KMS-11 (cell line): ENCODE measurements at regions not wholly inside any gene's neighbourhood (a gene's known extent, or its start where the extent isn't known, plus 50 kb on each side); places are given as distances from the start of the nearest gene placed in this dataset.

Source experiments
- H2AFZ ChIP-seq: fragments of 200-600 bp; sonication (generic); 2 replicates; pipeline ENCODE4 v1.6.1; 2016; ENCODE audit warnings: antibody characterized with exemption, mixed run types, low read depth
- H3K27ac ChIP-seq: fragments of 200-600 bp; sonication (generic); 2 replicates; pipeline ENCODE4 v1.6.1; 2016; ENCODE audit warnings: mild to moderate bottlenecking, mixed run types
- H3K27me3 ChIP-seq: fragments of 200-600 bp; sonication (generic); 2 replicates; pipeline ENCODE4 v1.6.1; 2017; ENCODE audit warnings: mild to moderate bottlenecking, low read depth, mixed run types, moderate library complexity; ENCODE audit not compliant: insufficient read depth
- H3K36me3 ChIP-seq: fragments of 200-600 bp; sonication (generic); 2 replicates; pipeline ENCODE4 v1.6.1; 2017; ENCODE audit warnings: mild to moderate bottlenecking, mixed run types; ENCODE audit not compliant: insufficient read depth
- H3K4me1 ChIP-seq: fragments of 200-600 bp; sonication (generic); 2 replicates; pipeline ENCODE4 v1.6.1; 2016; ENCODE audit warnings: mild to moderate bottlenecking, low read depth, mixed run types; ENCODE audit not compliant: poor library complexity, severe bottlenecking
- H3K4me2 ChIP-seq: fragments of 200-600 bp; sonication (generic); 2 replicates; pipeline ENCODE4 v1.7.0; 2016; ENCODE audit warnings: mild to moderate bottlenecking, mixed run types
- H3K4me3 ChIP-seq: fragments of 200-600 bp; sonication (generic); IDR thresholded peaks from 2 replicates; pipeline ENCODE4 v1.6.1; 2017; ENCODE audit warnings: low read depth, low read length, mixed read lengths; ENCODE audit not compliant: insufficient read depth
- H3K79me2 ChIP-seq: fragments of 200-600 bp; sonication (generic); 2 replicates; pipeline ENCODE4 v1.6.1; 2016; ENCODE audit warnings: low read depth, mixed run types; ENCODE audit not compliant: insufficient read depth
- H3K9ac ChIP-seq: fragments of 200-600 bp; sonication (generic); 2 replicates; pipeline ENCODE4 v1.6.1; 2016; ENCODE audit warnings: mild to moderate bottlenecking, mixed run types
- H4K20me1 ChIP-seq: fragments of 200-600 bp; sonication (generic); 2 replicates; pipeline ENCODE4 v1.6.1; 2016; ENCODE audit warnings: mild to moderate bottlenecking, mixed run types; ENCODE audit not compliant: insufficient read depth
- TF ChIP-seq, protein P1 (sequence below): fragments of 200-600 bp; sonication (generic); conservative IDR thresholded peaks from 2 replicates; pipeline ENCODE4 v1.6.1; 2017; ENCODE audit warnings: low read depth, mild to moderate bottlenecking, antibody characterized with exemption, low read length, moderate library complexity, mixed read lengths

GRCh38 chr21:43343992-43344886, 82.7 kb downstream of the SIK1 start:
- TF ChIP-seq, protein P1, sequence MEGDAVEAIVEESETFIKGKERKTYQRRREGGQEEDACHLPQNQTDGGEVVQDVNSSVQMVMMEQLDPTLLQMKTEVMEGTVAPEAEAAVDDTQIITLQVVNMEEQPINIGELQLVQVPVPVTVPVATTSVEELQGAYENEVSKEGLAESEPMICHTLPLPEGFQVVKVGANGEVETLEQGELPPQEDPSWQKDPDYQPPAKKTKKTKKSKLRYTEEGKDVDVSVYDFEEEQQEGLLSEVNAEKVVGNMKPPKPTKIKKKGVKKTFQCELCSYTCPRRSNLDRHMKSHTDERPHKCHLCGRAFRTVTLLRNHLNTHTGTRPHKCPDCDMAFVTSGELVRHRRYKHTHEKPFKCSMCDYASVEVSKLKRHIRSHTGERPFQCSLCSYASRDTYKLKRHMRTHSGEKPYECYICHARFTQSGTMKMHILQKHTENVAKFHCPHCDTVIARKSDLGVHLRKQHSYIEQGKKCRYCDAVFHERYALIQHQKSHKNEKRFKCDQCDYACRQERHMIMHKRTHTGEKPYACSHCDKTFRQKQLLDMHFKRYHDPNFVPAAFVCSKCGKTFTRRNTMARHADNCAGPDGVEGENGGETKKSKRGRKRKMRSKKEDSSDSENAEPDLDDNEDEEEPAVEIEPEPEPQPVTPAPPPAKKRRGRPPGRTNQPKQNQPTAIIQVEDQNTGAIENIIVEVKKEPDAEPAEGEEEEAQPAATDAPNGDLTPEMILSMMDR: no peak
- Histone ChIP-seq H3K4me3 (no peak overlapping the region), H2AFZ (no peak overlapping the region), H3K9ac (no peak overlapping the region), H3K4me2 (no peak overlapping the region), H3K27ac (no peak overlapping the region), H3K4me1 (no peaks in the 10 kb centered on the region), H3K36me3 (no peaks in the 10 kb centered on the region), H4K20me1 (no peaks in the 10 kb centered on the region), H3K79me2 (no peaks in the 10 kb centered on the region), H3K27me3 (no peaks in the 10 kb centered on the region)

GRCh38 chr21:43343095-43343991, 83.6 kb downstream of the SIK1 start:
- Histone ChIP-seq H3K27ac (no peak overlapping the region), H3K4me1 (no peaks in the 10 kb centered on the region), H3K4me3 (no peak overlapping the region), H4K20me1 (no peaks in the 10 kb centered on the region), H2AFZ (no peak overlapping the region), H3K27me3 (no peaks in the 10 kb centered on the region), H3K4me2 (no peak overlapping the region), H3K79me2 (no peaks in the 10 kb centered on the region), H3K9ac (no peak overlapping the region), H3K36me3 (no peaks in the 10 kb centered on the region)
- TF ChIP-seq, protein P1: no peak

DNA sequence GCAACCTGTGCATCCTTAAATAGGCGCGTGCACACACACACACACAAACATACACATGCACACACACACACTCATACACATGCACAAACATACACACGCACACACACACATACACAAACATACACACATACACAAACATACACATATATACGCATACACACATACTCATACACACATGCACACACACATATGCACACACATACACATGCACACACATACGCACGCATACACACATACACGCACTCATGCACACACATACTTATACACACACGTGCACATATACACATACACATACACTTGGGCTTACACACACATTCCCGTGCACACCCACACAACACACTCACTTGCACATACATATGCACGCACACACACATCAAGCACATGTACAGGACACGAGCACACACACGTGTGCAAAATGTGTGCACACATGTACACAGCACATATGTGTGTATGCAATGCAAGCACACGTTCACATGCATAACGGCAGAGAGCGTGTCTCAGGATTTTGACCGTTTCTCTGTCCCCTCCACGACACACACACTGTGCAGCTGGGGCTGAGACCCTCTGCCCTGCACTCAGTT, 84.5 kb downstream of the SIK1 start:
- H3K4me1 ChIP-seq: no peaks in the 10 kb centered on the region
- H4K20me1 ChIP-seq: no peaks in the 10 kb centered on the region
- no peaks in the 10 kb centered on the region for H3K27me3 ChIP-seq
- H3K36me3 ChIP-seq: no peaks in the 10 kb centered on the region
- H3K9ac ChIP-seq: no peak overlapping the region
- H3K4me3 ChIP-seq: no peak overlapping the region
- H2AFZ ChIP-seq: no peak overlapping the region
- TF ChIP-seq, protein P1: no peak
- H3K4me2 ChIP-seq: no peak overlapping the region
- no peaks in the 10 kb centered on the region for H3K79me2 ChIP-seq
- H3K27ac ChIP-seq: no peak overlapping the region

- H3K79me2 ChIP-seq: no peaks in the 10 kb centered on the region
- H3K4me1 ChIP-seq: no peaks in the 10 kb centered on the region
- no peak overlapping the region for H3K9ac ChIP-seq
- no peak overlapping the region for H3K4me3 ChIP-seq
- H2AFZ ChIP-seq: no peak overlapping the region
- no peaks in the 10 kb centered on the region for H4K20me1 ChIP-seq
- H3K4me2 ChIP-seq: no peak overlapping the region
- H3K27me3 ChIP-seq: no peaks in the 10 kb centered on the region
- no peaks in the 10 kb centered on the region for H3K36me3 ChIP-seq
- TF ChIP-seq, protein P1: no peak
- no peak overlapping the region for H3K27ac ChIP-seq
Measured at GRCh38 chr21:43341378-43342161, 85.4 kb downstream of the SIK1 start.
